Panc1 (cell line): ENCODE measurements at regions not wholly inside any gene's neighbourhood (a gene's known extent, or its start where the extent isn't known, plus 50 kb on each side); places are given as distances from the start of the nearest gene placed in this dataset.

Experiments used
- ATAC-seq: fragments of 200-7000 bp; cut with Tn5 transposase; 2 replicates; pipeline ENCODE4 v1.9.1; 2020; ENCODE audit warnings: mild to moderate bottlenecking, moderate library complexity
- BruUV-seq: library from RNA; stranded (reverse); fragments of 400-500 nt; replicated peaks from 2 replicates; lab custom pipeline; 2021; lab: Mats Ljungman, UMichigan
- CTCF ChIA-PET: fragments of 300-600 bp; sonication (Branson Sonifier 250); formaldehyde crosslinking; loops from one replicate; lab custom pipeline; 2022; ENCODE audit warnings: antibody characterized with exemption; lab: Charles Lee
- POLR2A ChIA-PET: fragments of 300-600 bp; sonication (Branson Sonifier 250); formaldehyde crosslinking; loops from one replicate; lab custom pipeline; 2022; ENCODE audit warnings: antibody characterized with exemption; lab: Charles Lee
- DNase-seq: peaks from one replicate; pipeline ENCODE4 v3.0.0-alpha.2; 2010; ENCODE audit warnings: low read depth, low spot score
- H3K27ac ChIP-seq: 2 replicates; pipeline ENCODE4 v1.5.1; 2011; ENCODE audit warnings: mild to moderate bottlenecking, low read length, inconsistent platforms
- H3K27me3 ChIP-seq: fragments of 200-500 bp; sonication (Bioruptor generic); 2 replicates; pipeline ENCODE4 v1.6.0; 2014; ENCODE audit warnings: low read length, inconsistent platforms; ENCODE audit not compliant: control insufficient read depth, insufficient read depth
- H3K36me3 ChIP-seq: fragments of 200-500 bp; sonication (Bioruptor generic); 2 replicates; pipeline ENCODE4 v1.5.1; 2014; ENCODE audit warnings: inconsistent platforms, mild to moderate bottlenecking, low read length, moderate library complexity; ENCODE audit not compliant: control insufficient read depth, insufficient read depth
- H3K4me1 ChIP-seq: 2 replicates; pipeline ENCODE4 v1.5.1; 2011; ENCODE audit warnings: inconsistent platforms, mild to moderate bottlenecking, low read length, moderate library complexity; ENCODE audit not compliant: control insufficient read depth, insufficient read depth
- H3K4me3 ChIP-seq, 2 experiments: 2 replicates each; pipeline ENCODE4 v1.5.1; 2011 to 2012; ENCODE audit warnings: low read depth in 2 of 2, low read length in 2 of 2, mild to moderate bottlenecking in 2 of 2, inconsistent platforms in 1 of 2, moderate library complexity in 1 of 2
- H3K9me3 ChIP-seq: fragments of 200-500 bp; sonication (Bioruptor generic); 2 replicates; pipeline ENCODE4 v1.5.1; 2014; ENCODE audit warnings: low read depth, mild to moderate bottlenecking, inconsistent platforms, low read length, moderate library complexity; ENCODE audit not compliant: control insufficient read depth, insufficient read depth
- POLR2AphosphoS5 ChIP-seq: IDR thresholded peaks from 2 replicates; pipeline ENCODE4 v1.6.1; 2012; ENCODE audit warnings: mild to moderate bottlenecking, low read depth, low read length, moderate library complexity
- SIN3A ChIP-seq: IDR thresholded peaks from 2 replicates; pipeline ENCODE4 v1.6.1; 2012; ENCODE audit warnings: low read depth, mild to moderate bottlenecking, low read length, moderate library complexity, borderline replicate concordance; ENCODE audit not compliant: insufficient read depth
- TCF7L2 ChIP-seq: IDR thresholded peaks from 2 replicates; pipeline ENCODE4 v1.6.1; 2011; ENCODE audit warnings: mild to moderate bottlenecking, low read depth, low read length, inconsistent platforms
- in situ Hi-C: cut with HindIII; loops from 2 replicates; pipeline ENCODE4 v1.10.0; 2016; ENCODE audit warnings: low sequenced_read_pairs, low pct_unique_long_range_greater_than_20kb
- intact Hi-C: fragments of 100-400 bp; cut with micrococcal nuclease; formaldehyde crosslinking; loops from one replicate; pipeline ENCODE4 v1.10.0; 2022; ENCODE audit not compliant: unreplicated experiment
- TF ChIP-seq, protein P1 (sequence below): fragments of 450-650 bp; IDR thresholded peaks from 2 replicates; pipeline ENCODE4 v1.5.1; 2017; ENCODE audit warnings: mild to moderate bottlenecking
- TF ChIP-seq, protein P2 (sequence below), 2 experiments: IDR thresholded peaks; 2 replicates each; pipeline ENCODE4 v1.6.1; 2011 to 2012; ENCODE audit warnings: low read depth in 2 of 2, control low read depth in 1 of 2, low read length in 1 of 2, mild to moderate bottlenecking in 1 of 2, moderate library complexity in 1 of 2; ENCODE audit not compliant: insufficient read depth in 1 of 2

DNA sequence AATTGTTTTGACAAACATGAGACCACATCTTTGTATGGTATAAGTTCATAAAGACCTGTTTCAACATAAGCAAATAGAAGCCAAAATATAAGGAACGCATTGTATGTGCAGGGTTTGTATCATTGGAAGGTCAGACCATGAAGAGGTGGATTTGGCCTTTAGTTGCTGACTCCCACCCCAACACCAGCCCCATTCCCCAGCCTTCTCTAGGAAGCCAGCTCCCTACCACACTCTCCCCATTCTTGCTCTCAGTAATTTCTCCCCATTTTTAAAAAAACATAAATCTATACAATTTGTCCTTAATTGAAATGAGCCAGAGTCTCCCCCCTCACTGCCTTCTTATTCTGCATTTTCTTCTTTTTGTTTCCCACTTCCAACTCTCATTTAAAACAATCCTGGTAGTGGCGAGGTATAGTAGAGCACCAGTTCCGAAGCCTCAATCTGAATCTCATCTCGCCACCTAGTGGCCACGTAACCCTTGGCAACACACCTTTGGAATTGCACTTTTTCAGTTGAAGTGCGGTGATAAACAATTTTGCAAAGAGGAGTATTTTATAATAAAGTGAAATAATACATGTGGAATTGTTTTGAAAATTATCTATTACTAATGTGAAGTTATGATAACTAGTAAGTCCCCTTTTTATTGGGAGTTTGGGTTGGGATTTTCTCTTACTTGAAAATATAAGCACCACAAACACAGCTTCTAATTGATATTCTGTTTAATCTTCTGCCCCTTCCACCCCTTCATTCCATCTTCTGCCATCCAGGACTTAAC is 126.6 kb downstream of the ASB9 start:
- DNase-seq = no peak
- TF ChIP-seq, protein P1, sequence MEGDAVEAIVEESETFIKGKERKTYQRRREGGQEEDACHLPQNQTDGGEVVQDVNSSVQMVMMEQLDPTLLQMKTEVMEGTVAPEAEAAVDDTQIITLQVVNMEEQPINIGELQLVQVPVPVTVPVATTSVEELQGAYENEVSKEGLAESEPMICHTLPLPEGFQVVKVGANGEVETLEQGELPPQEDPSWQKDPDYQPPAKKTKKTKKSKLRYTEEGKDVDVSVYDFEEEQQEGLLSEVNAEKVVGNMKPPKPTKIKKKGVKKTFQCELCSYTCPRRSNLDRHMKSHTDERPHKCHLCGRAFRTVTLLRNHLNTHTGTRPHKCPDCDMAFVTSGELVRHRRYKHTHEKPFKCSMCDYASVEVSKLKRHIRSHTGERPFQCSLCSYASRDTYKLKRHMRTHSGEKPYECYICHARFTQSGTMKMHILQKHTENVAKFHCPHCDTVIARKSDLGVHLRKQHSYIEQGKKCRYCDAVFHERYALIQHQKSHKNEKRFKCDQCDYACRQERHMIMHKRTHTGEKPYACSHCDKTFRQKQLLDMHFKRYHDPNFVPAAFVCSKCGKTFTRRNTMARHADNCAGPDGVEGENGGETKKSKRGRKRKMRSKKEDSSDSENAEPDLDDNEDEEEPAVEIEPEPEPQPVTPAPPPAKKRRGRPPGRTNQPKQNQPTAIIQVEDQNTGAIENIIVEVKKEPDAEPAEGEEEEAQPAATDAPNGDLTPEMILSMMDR = peak; percentile 73
- TF ChIP-seq, protein P2, sequence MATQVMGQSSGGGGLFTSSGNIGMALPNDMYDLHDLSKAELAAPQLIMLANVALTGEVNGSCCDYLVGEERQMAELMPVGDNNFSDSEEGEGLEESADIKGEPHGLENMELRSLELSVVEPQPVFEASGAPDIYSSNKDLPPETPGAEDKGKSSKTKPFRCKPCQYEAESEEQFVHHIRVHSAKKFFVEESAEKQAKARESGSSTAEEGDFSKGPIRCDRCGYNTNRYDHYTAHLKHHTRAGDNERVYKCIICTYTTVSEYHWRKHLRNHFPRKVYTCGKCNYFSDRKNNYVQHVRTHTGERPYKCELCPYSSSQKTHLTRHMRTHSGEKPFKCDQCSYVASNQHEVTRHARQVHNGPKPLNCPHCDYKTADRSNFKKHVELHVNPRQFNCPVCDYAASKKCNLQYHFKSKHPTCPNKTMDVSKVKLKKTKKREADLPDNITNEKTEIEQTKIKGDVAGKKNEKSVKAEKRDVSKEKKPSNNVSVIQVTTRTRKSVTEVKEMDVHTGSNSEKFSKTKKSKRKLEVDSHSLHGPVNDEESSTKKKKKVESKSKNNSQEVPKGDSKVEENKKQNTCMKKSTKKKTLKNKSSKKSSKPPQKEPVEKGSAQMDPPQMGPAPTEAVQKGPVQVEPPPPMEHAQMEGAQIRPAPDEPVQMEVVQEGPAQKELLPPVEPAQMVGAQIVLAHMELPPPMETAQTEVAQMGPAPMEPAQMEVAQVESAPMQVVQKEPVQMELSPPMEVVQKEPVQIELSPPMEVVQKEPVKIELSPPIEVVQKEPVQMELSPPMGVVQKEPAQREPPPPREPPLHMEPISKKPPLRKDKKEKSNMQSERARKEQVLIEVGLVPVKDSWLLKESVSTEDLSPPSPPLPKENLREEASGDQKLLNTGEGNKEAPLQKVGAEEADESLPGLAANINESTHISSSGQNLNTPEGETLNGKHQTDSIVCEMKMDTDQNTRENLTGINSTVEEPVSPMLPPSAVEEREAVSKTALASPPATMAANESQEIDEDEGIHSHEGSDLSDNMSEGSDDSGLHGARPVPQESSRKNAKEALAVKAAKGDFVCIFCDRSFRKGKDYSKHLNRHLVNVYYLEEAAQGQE (IDR thresholded peaks at IDR 0.05; ENCODE audit: insufficient read depth in 1 of 2, low read depth in 2 of 2, low read length in 1 of 2) = no peak
- no peaks in the 10 kb centered on the region for H3K4me1 ChIP-seq
- in situ Hi-C loops = no loop called here
- POLR2A ChIA-PET = no interaction called here
- H3K27ac ChIP-seq = no peak overlapping the region
- no TSS peak for BruUV-seq
- CTCF ChIA-PET = interaction anchor here (0.8 kb wide), 1 partner anchor 27 kb away, joined by 3 read pairs; no protein-coding TSS in a partner anchor
- no peaks in the 10 kb centered on the region for H3K9me3 ChIP-seq
- no peak overlapping the region for H3K4me3 ChIP-seq
- H3K27me3 ChIP-seq = no peaks in the 10 kb centered on the region
- no peaks in the 10 kb centered on the region for H3K36me3 ChIP-seq
- intact Hi-C loops = loop anchor here (10.0 kb wide), 3 partner anchors 102 to 1098 kb away; partner anchors contain the start of gene GLRA2
- ATAC-seq = 0 out of 2 replicates have a peak, but pooled peaks have one; percentile 68

DNA sequence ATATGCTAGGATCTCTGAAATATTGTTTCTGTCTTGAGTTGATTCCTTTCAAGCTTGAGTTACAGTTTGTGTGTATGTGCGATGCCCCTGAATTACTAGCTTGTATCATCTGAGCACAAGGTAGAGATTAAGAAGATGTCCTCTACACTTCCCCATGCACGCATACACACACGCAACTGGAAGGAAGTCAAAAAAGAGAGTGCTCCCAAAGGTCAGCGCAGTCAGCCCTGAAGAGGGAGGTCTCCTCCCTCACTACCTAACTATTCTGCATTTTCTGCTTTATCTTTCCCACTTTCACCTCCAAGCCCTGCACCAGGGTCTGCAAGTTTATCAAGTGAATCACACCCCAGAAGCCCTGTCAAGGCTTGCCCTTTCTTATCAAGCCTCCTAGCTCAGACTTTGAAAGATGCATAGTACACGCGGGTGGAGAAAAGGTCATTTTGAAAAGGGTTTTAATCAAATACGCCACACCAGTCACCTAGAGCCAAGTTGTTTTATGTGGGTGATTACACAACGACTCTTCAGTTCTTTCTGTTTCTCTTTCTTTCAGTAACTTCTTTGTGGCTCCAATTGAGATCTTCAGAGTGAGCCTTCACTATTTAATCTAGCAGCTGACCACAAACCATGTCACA is 127.7 kb downstream of the ASB9 start:
- ATAC-seq (no peak), DNase-seq (no peak)
- Histone ChIP-seq H3K36me3 (no peaks in the 10 kb centered on the region), H3K4me1 (no peaks in the 10 kb centered on the region), H3K27ac (no peak overlapping the region), H3K27me3 (no peaks in the 10 kb centered on the region), H3K9me3 (no peaks in the 10 kb centered on the region), H3K4me3 (no peak overlapping the region)
- POLR2A ChIA-PET = no interaction called here
- in situ Hi-C loops (no loop called here), intact Hi-C loops (loop anchor here (10.0 kb wide), 3 partner anchors 103 to 1097 kb away; partner anchors contain the start of gene GLRA2)
- no TSS peak for BruUV-seq
- CTCF ChIA-PET = no interaction called here
- TF ChIP-seq POLR2AphosphoS5 = no peak
- TF ChIP-seq, protein P2 (IDR thresholded peaks at IDR 0.05; ENCODE audit: insufficient read depth in 1 of 2, low read depth in 2 of 2, low read length in 1 of 2) = no peak
- TF ChIP-seq SIN3A = no peak
- no peak for TF ChIP-seq TCF7L2
- TF ChIP-seq, protein P1 = no peak
